Endodermal cell (in vitro differentiated cells): ENCODE measurements at regions not wholly inside any gene's neighbourhood (a gene's known extent, or its start where the extent isn't known, plus 50 kb on each side); places are given as distances from the start of the nearest gene placed in this dataset.

Experiments
- DNase-seq: peaks from one replicate; pipeline ENCODE4 v3.0.0-alpha.2; 2017
- H3K27ac ChIP-seq: 2 replicates; pipeline ENCODE4 v1.5.1; 2013; ENCODE audit warnings: mild to moderate bottlenecking, low read depth, low read length, moderate library complexity
- H3K27me3 ChIP-seq: 2 replicates; pipeline ENCODE4 v1.6.1; 2013; ENCODE audit warnings: mild to moderate bottlenecking, low read length, moderate library complexity; ENCODE audit not compliant: insufficient read depth, control insufficient read depth, poor library complexity, severe bottlenecking
- H3K36me3 ChIP-seq: 2 replicates; pipeline ENCODE4 v1.7.0; 2013; ENCODE audit warnings: mild to moderate bottlenecking, low read length, moderate library complexity; ENCODE audit not compliant: control insufficient read depth, insufficient read depth
- H3K4me1 ChIP-seq: one replicate; pipeline ENCODE4 v1.7.0; 2013; ENCODE audit warnings: low read length; ENCODE audit not compliant: control insufficient read depth, insufficient read depth
- H3K4me3 ChIP-seq: 2 replicates; pipeline ENCODE4 v1.5.1; 2013; ENCODE audit warnings: mild to moderate bottlenecking, low read length, moderate library complexity
- H3K9ac ChIP-seq: 2 replicates; pipeline ENCODE4 v1.6.1; 2013; ENCODE audit warnings: mild to moderate bottlenecking, low read length, moderate library complexity; ENCODE audit not compliant: poor library complexity, severe bottlenecking; ENCODE audit errors: extremely low read depth
- H3K9me3 ChIP-seq: 2 replicates; pipeline ENCODE4 v1.6.1; 2013; ENCODE audit warnings: mild to moderate bottlenecking, low read length, moderate library complexity; ENCODE audit not compliant: control insufficient read depth
- H3K27ac Mint-ChIP-seq: 2 replicates; pipeline ENCODE4 v1.8.0; 2020; ENCODE audit warnings: mixed read lengths
- H3K27me3 Mint-ChIP-seq: 2 replicates; pipeline ENCODE4 v1.8.0; 2021; ENCODE audit warnings: mild to moderate bottlenecking, mixed read lengths; ENCODE audit not compliant: insufficient read depth
- H3K36me3 Mint-ChIP-seq: 2 replicates; pipeline ENCODE4 v1.8.0; 2020; ENCODE audit warnings: low read depth, mixed read lengths
- H3K4me1 Mint-ChIP-seq: 2 replicates; pipeline ENCODE4 v1.8.0; 2020; ENCODE audit warnings: mixed read lengths
- H3K4me3 Mint-ChIP-seq: 2 replicates; pipeline ENCODE4 v1.8.0; 2020; ENCODE audit warnings: mild to moderate bottlenecking, moderate library complexity, mixed read lengths
- H3K9me3 Mint-ChIP-seq: 2 replicates; pipeline ENCODE4 v1.8.0; 2020; ENCODE audit warnings: mild to moderate bottlenecking, mixed read lengths
- CTCF ChIP-seq: fragments of 200-600 bp; sonication (generic); conservative IDR thresholded peaks from 2 replicates; pipeline ENCODE4 v1.5.0; 2021; ENCODE audit warnings: antibody characterized with exemption, mild to moderate bottlenecking
- WGBS, 2 experiments: methylation state at CpG; one replicate each; pipeline versions ENCODE4 v1.1.5 to v1.1.7; 2013; ENCODE audit warnings: missing lambda C conversion rate in 2 of 2, mixed read lengths in 1 of 2; ENCODE audit not compliant: insufficient coverage in 1 of 2, insufficient read length in 1 of 2; 5-methylcytosine and 5-hydroxymethylcytosine counted together

- H3K4me1 ChIP-seq = no peaks in the 10 kb centered on the region
- H3K36me3 Mint-ChIP-seq = no peaks in the 10 kb centered on the region
- no peaks in the 10 kb centered on the region for H3K9me3 Mint-ChIP-seq
- DNase-seq = no peak
- no peak overlapping the region for H3K4me3 Mint-ChIP-seq
- no peaks in the 10 kb centered on the region for H3K36me3 ChIP-seq
- no peak overlapping the region for H3K27ac Mint-ChIP-seq
- H3K4me3 ChIP-seq = no peak overlapping the region
- H3K27me3 Mint-ChIP-seq = no peaks in the 10 kb centered on the region
- H3K27ac ChIP-seq = no peak overlapping the region
- H3K4me1 Mint-ChIP-seq = peaks cover 20% of the 10 kb centered on the region
- H3K9ac ChIP-seq = no peak overlapping the region
- 83% methylated on average over 2 of the region's 2 CpGs; no CpG with 5 or more reads in 1 of the 2 experiments for WGBS, 2 experiments
- no peaks in the 10 kb centered on the region for H3K27me3 ChIP-seq
- H3K9me3 ChIP-seq = no peaks in the 10 kb centered on the region
- TF ChIP-seq CTCF = no peak
Observed at GRCh38 chr6:80465513-80465912, 359.0 kb downstream of the BCKDHB start.

GRCh38 chr6:80464901-80465300 lies 358.4 kb downstream of the BCKDHB start:
- no peak overlapping the region for H3K4me3 Mint-ChIP-seq
- H3K4me1 ChIP-seq = no peaks in the 10 kb centered on the region

GRCh38 chr6:80463197-80463596 lies 356.7 kb downstream of the BCKDHB start:
- Histone ChIP-seq H3K36me3 (no peaks in the 10 kb centered on the region), H3K9ac (no peak overlapping the region), H3K27ac (no peak overlapping the region), H3K9me3 (no peaks in the 10 kb centered on the region), H3K4me3 (no peak overlapping the region), H3K4me1 (no peaks in the 10 kb centered on the region), H3K27me3 (no peaks in the 10 kb centered on the region)
- no peak for TF ChIP-seq CTCF
- H3K9me3 Mint-ChIP-seq = no peaks in the 10 kb centered on the region
- H3K27me3 Mint-ChIP-seq = no peaks in the 10 kb centered on the region
- DNase-seq = no peak
- no peaks in the 10 kb centered on the region for H3K36me3 Mint-ChIP-seq
- no peak overlapping the region for H3K4me3 Mint-ChIP-seq
- no peak overlapping the region for H3K27ac Mint-ChIP-seq
- H3K4me1 Mint-ChIP-seq = peaks cover 16% of the 10 kb centered on the region

More at GRCh38 chr6:80464901-80465300, 358.4 kb downstream of the BCKDHB start:
- no peaks in the 10 kb centered on the region for H3K27me3 ChIP-seq
- Mint-ChIP-seq H3K9me3 (no peaks in the 10 kb centered on the region), H3K27ac (peak overlapping the region; percentile 22), H3K4me1 (peaks cover 20% of the 10 kb centered on the region), H3K36me3 (no peaks in the 10 kb centered on the region), H3K27me3 (no peaks in the 10 kb centered on the region)
- H3K4me3 ChIP-seq = no peak overlapping the region
- no peak overlapping the region for H3K27ac ChIP-seq
- H3K36me3 ChIP-seq = no peaks in the 10 kb centered on the region
- H3K9me3 ChIP-seq = no peaks in the 10 kb centered on the region
- peak; percentile 86 for DNase-seq
- no peak for TF ChIP-seq CTCF
- H3K9ac ChIP-seq = no peak overlapping the region
